ENCODE measurements at regions not wholly inside any gene's neighbourhood (a gene's known extent, or its start where the extent isn't known, plus 50 kb on each side); places are given as distances from the start of the nearest gene placed in this dataset.

- Histone ChIP-seq H3K27me3 (no peaks in the 10 kb centered on the region), H3K4me1 (peaks cover 0 to 44% (median 9%) of the 10 kb centered on the region in 3 donors), H3K9me3 (peaks cover 0 to 5% (median 0%) of the 10 kb centered on the region in 3 donors), H3K36me3 (no peaks in the 10 kb centered on the region), H3K4me3 (no peak overlapping the region), H3K27ac (no peak overlapping the region)
- TF ChIP-seq, protein P1, sequence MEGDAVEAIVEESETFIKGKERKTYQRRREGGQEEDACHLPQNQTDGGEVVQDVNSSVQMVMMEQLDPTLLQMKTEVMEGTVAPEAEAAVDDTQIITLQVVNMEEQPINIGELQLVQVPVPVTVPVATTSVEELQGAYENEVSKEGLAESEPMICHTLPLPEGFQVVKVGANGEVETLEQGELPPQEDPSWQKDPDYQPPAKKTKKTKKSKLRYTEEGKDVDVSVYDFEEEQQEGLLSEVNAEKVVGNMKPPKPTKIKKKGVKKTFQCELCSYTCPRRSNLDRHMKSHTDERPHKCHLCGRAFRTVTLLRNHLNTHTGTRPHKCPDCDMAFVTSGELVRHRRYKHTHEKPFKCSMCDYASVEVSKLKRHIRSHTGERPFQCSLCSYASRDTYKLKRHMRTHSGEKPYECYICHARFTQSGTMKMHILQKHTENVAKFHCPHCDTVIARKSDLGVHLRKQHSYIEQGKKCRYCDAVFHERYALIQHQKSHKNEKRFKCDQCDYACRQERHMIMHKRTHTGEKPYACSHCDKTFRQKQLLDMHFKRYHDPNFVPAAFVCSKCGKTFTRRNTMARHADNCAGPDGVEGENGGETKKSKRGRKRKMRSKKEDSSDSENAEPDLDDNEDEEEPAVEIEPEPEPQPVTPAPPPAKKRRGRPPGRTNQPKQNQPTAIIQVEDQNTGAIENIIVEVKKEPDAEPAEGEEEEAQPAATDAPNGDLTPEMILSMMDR (IDR thresholded peaks at IDR 0.05), result no peak
- TF ChIP-seq EP300 (IDR thresholded peaks at IDR 0.05) (no peak), POLR2A (IDR thresholded peaks at IDR 0.05) (no peak), POLR2AphosphoS5 (IDR thresholded peaks at IDR 0.05) (no peak)
- ATAC-seq, result no peak
- WGBS, 2 donors (ENCODE audit: low coverage in 1 of 2), result 0% methylated on average over 1 of the region's 1 CpG; no CpG with 5 or more reads in 1 of the 2 donors
Observed at GRCh38 chr3:72230774-72231379, 445.9 kb upstream of the PROK2 start.

DNA sequence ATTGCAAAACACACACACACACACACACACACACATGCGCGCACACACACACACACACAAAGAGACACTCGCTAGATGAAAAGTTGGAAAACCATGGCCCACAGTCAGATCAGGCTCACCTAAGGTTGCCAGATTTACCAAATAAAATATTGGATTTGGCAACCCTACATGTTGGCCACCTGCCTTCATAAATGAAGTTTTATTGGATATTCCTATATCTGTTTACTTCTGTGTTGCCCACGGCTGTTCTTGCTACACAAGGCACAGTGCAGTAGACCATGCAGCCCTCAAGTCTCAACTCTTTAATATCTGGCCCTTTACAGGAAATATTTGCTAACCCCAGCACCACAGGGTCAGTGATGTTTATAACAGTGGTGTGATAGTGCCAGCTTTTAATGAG lies 445.0 kb upstream of the PROK2 start:
- ATAC-seq, result no peak
- Histone ChIP-seq H3K36me3 (no peaks in the 10 kb centered on the region), H3K4me3 (no peak overlapping the region), H3K9me3 (peaks cover 0 to 15% (median 2%) of the 10 kb centered on the region in 3 donors), H3K4me1 (peaks cover 0 to 40% (median 9%) of the 10 kb centered on the region in 3 donors), H3K27ac (no peak overlapping the region), H3K27me3 (no peaks in the 10 kb centered on the region)
- TF ChIP-seq POLR2AphosphoS5 (IDR thresholded peaks at IDR 0.05), result no peak
- no peak for TF ChIP-seq EP300 (IDR thresholded peaks at IDR 0.05)
- no peak for TF ChIP-seq POLR2A (IDR thresholded peaks at IDR 0.05)
- TF ChIP-seq, protein P1 (IDR thresholded peaks at IDR 0.05), result no peak
- 88 to 95% methylated on average over 4 of the region's 4 CpGs for WGBS, 2 donors (ENCODE audit: low coverage in 1 of 2)

DNA sequence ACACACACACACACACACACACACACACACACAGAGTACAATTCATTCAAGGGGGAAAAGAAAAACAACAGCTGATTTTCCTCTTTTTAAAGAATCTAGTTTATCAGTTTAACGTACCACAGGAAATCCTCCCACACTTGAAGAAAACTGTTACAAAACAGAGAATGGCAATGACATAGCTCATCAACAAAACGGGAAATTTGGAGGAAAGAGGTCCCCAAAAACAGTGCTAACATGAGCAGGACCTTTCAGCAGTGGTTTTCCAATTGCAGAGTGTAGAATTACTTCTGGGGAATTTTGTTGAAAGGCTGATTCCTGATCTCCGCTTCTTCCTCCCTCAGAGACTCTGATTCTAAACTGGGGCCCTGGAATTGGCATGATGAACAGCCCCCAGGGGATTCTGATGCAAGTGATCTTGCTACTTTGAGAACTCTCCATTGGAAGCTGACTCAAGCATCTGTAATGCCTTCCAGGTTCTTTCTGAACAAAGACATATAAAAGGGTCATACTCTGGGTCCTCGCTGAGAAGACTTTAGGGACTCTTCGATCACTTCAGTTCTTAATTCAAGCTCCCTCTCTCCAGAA lies 442.6 kb upstream of the PROK2 start:
- H3K4me1 ChIP-seq, result peaks cover 0 to 26% (median 0%) of the 10 kb centered on the region in 3 donors
- no peak for ATAC-seq
- H3K27me3 ChIP-seq, result no peaks in the 10 kb centered on the region
- H3K27ac ChIP-seq, result no peak overlapping the region
- H3K4me3 ChIP-seq, result no peak overlapping the region
- TF ChIP-seq POLR2AphosphoS5 (IDR thresholded peaks at IDR 0.05), result no peak
- TF ChIP-seq, protein P1 (IDR thresholded peaks at IDR 0.05), result no peak
- no peak for TF ChIP-seq POLR2A (IDR thresholded peaks at IDR 0.05)
- no peak for TF ChIP-seq EP300 (IDR thresholded peaks at IDR 0.05)
- WGBS, 2 donors (ENCODE audit: low coverage in 1 of 2), result 58 to 74% methylated on average over 3 of the region's 5 CpGs
- H3K36me3 ChIP-seq, result no peaks in the 10 kb centered on the region
- peaks cover 0 to 20% (median 2%) of the 10 kb centered on the region in 3 donors for H3K9me3 ChIP-seq

DNA sequence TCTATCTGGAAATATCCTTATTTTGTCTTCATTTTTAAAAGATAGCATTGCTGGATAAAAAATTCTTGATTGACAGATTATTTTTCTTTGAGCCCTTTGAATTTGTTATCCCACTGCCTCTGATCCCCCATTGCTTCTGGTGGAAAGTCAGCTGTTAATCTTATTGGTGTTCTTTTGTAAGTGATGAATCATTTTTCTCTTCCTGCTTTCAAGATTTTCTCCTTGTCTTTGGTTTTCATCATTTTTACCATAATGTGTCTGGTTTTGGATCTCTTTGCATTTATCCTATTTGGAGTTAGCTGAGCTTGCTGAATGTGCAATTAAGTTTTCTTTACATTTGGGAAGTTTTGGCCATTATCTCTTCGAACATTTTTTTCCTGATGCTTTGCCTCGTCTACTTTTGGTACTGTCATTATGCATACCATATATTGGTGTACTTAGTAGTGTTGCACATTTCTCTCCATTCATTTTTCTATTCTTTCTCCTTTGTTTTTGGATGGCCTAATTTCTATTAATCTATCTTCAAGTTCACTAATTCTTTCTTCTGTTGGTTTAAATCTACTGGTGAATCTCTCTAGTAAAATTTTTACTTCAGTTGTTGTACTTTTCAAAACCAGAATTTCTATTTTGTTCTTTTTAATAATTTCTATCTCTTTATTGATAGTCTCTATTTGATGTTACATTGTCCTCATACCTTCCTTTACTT lies 440.0 kb upstream of the PROK2 start:
- Histone ChIP-seq H3K4me3 (no peak overlapping the region), H3K9me3 (peaks cover 0 to 20% (median 2%) of the 10 kb centered on the region in 3 donors), H3K36me3 (no peaks in the 10 kb centered on the region), H3K4me1 (peaks cover 0 to 1% (median 0%) of the 10 kb centered on the region in 3 donors), H3K27me3 (no peaks in the 10 kb centered on the region), H3K27ac (no peak overlapping the region)
- no peak for ATAC-seq
- TF ChIP-seq POLR2A (IDR thresholded peaks at IDR 0.05), result no peak
- TF ChIP-seq, protein P1 (IDR thresholded peaks at IDR 0.05), result no peak
- TF ChIP-seq EP300 (IDR thresholded peaks at IDR 0.05), result no peak
- TF ChIP-seq POLR2AphosphoS5 (IDR thresholded peaks at IDR 0.05), result no peak
- WGBS, 2 donors (ENCODE audit: low coverage in 1 of 2), result 94 to 100% methylated on average over 2 of the region's 2 CpGs

All from gastroesophageal sphincter (tissue), 4 donors.